Calu3 (cell line): ENCODE measurements at regions not wholly inside any gene's neighbourhood (a gene's known extent, or its start where the extent isn't known, plus 50 kb on each side); places are given as distances from the start of the nearest gene placed in this dataset.

ENCODE experiments used
- BruUV-seq: library from RNA; stranded (reverse); fragments of 400-500 nt; replicated peaks from 2 replicates; lab custom pipeline; 2021; lab: Mats Ljungman, UMichigan
- CTCF ChIA-PET: fragments of 300-600 bp; sonication (Branson Sonifier 250); formaldehyde crosslinking; loops from one replicate; lab custom pipeline; 2022; ENCODE audit warnings: antibody characterized with exemption; lab: Charles Lee
- DNase-seq: peaks from one replicate; pipeline ENCODE4 v3.0.0; 2022
- H3K27ac Mint-ChIP-seq: one replicate; pipeline ENCODE4 v1.8.0; 2022; ENCODE audit warnings: mixed read lengths; ENCODE audit not compliant: unreplicated experiment
- H3K27me3 Mint-ChIP-seq: one replicate; pipeline ENCODE4 v1.8.0; 2022; ENCODE audit warnings: mixed read lengths; ENCODE audit not compliant: unreplicated experiment
- H3K36me3 Mint-ChIP-seq: one replicate; pipeline ENCODE4 v1.8.0; 2022; ENCODE audit warnings: mild to moderate bottlenecking, moderate library complexity, mixed read lengths; ENCODE audit not compliant: insufficient read depth, unreplicated experiment
- H3K4me1 Mint-ChIP-seq: one replicate; pipeline ENCODE4 v1.8.0; 2022; ENCODE audit warnings: mild to moderate bottlenecking, low read depth, mixed read lengths; ENCODE audit not compliant: unreplicated experiment
- H3K4me3 Mint-ChIP-seq: one replicate; pipeline ENCODE4 v1.8.0; 2022; ENCODE audit warnings: mild to moderate bottlenecking, low read depth, moderate library complexity, mixed read lengths; ENCODE audit not compliant: unreplicated experiment
- H3K9me3 Mint-ChIP-seq: one replicate; pipeline ENCODE4 v1.8.0; 2022; ENCODE audit warnings: low read depth, mixed read lengths; ENCODE audit not compliant: unreplicated experiment
- intact Hi-C: fragments of 100-400 bp; cut with micrococcal nuclease; formaldehyde crosslinking; loops from one replicate; pipeline ENCODE4 v1.10.0; 2022; ENCODE audit not compliant: unreplicated experiment
- TF ChIP-seq, protein P1 (sequence below): fragments of 200-600 bp; IDR thresholded peaks from one replicate; pipeline ENCODE4 v1.8.0; 2022; ENCODE audit warnings: antibody characterized with exemption; ENCODE audit not compliant: unreplicated experiment

- Mint-ChIP-seq H3K36me3 (no peaks in the 10 kb centered on the region), H3K27me3 (peaks cover 58% of the 10 kb centered on the region), H3K27ac (no peak overlapping the region), H3K4me1 (no peaks in the 10 kb centered on the region), H3K4me3 (no peak overlapping the region), H3K9me3 (no peaks in the 10 kb centered on the region)
- TF ChIP-seq, protein P1, sequence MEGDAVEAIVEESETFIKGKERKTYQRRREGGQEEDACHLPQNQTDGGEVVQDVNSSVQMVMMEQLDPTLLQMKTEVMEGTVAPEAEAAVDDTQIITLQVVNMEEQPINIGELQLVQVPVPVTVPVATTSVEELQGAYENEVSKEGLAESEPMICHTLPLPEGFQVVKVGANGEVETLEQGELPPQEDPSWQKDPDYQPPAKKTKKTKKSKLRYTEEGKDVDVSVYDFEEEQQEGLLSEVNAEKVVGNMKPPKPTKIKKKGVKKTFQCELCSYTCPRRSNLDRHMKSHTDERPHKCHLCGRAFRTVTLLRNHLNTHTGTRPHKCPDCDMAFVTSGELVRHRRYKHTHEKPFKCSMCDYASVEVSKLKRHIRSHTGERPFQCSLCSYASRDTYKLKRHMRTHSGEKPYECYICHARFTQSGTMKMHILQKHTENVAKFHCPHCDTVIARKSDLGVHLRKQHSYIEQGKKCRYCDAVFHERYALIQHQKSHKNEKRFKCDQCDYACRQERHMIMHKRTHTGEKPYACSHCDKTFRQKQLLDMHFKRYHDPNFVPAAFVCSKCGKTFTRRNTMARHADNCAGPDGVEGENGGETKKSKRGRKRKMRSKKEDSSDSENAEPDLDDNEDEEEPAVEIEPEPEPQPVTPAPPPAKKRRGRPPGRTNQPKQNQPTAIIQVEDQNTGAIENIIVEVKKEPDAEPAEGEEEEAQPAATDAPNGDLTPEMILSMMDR, result no peak
- no TSS peak for BruUV-seq
- intact Hi-C loops, result no loop called here
- CTCF ChIA-PET, result no interaction called here
- no peak for DNase-seq
Observed at GRCh38 chr9:89891221-89891590, 286.4 kb downstream of the GADD45G start.

GRCh38 chr9:89891591-89892304, 286.9 kb downstream of the GADD45G start:
- peaks cover 58% of the 10 kb centered on the region for H3K27me3 Mint-ChIP-seq
- TF ChIP-seq, protein P1, result no peak
- BruUV-seq, result no TSS peak
- no peaks in the 10 kb centered on the region for H3K36me3 Mint-ChIP-seq
- H3K27ac Mint-ChIP-seq, result no peak overlapping the region
- H3K4me1 Mint-ChIP-seq, result no peaks in the 10 kb centered on the region
- no peak overlapping the region for H3K4me3 Mint-ChIP-seq
- no peaks in the 10 kb centered on the region for H3K9me3 Mint-ChIP-seq
- CTCF ChIA-PET, result no interaction called here
- intact Hi-C loops, result no loop called here
- no peak for DNase-seq

- no peaks in the 10 kb centered on the region for H3K36me3 Mint-ChIP-seq
- DNase-seq, result no peak
- intact Hi-C loops, result no loop called here
- TF ChIP-seq, protein P1, result no peak
- CTCF ChIA-PET, result no interaction called here
- BruUV-seq, result no TSS peak
- no peaks in the 10 kb centered on the region for H3K4me1 Mint-ChIP-seq
- H3K27me3 Mint-ChIP-seq, result peaks cover 58% of the 10 kb centered on the region
- H3K9me3 Mint-ChIP-seq, result no peaks in the 10 kb centered on the region
- H3K4me3 Mint-ChIP-seq, result no peak overlapping the region
- H3K27ac Mint-ChIP-seq, result no peak overlapping the region
Observed at GRCh38 chr9:89892920-89893319, 288.1 kb downstream of the GADD45G start.

DNA sequence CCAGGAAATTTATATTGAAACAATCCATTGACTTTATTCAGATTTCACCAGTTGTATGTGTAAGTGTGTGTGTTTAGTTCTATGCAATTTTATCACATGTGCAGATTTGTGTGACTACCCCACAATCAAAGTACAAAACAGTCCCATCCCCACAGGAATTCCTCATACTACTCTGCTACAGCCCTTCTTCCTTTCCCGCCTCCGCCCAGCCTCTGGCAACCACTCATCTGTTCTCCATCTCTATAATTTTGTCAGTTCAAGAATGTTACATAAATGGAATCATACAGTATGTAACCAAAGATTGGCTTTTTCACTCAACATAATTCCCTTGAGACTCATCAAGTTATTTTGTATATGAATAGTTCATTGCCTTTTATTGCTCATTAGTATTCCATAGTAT, 289.1 kb downstream of the GADD45G start:
- CTCF ChIA-PET, result no interaction called here
- H3K4me3 Mint-ChIP-seq, result no peak overlapping the region
- TF ChIP-seq, protein P1, result no peak
- DNase-seq, result no peak
- no TSS peak for BruUV-seq
- intact Hi-C loops, result no loop called here
- H3K27ac Mint-ChIP-seq, result no peak overlapping the region
- H3K27me3 Mint-ChIP-seq, result peaks cover 67% of the 10 kb centered on the region
- H3K36me3 Mint-ChIP-seq, result no peaks in the 10 kb centered on the region
- H3K4me1 Mint-ChIP-seq, result no peaks in the 10 kb centered on the region
- no peaks in the 10 kb centered on the region for H3K9me3 Mint-ChIP-seq
